CD4-positive, alpha-beta T cell treated with Interleukin-6 for 4 hours (primary cell): ENCODE measurements at regions not wholly inside any gene's neighbourhood (a gene's known extent, or its start where the extent isn't known, plus 50 kb on each side); places are given as distances from the start of the nearest gene placed in this dataset.
A peak's percentile ranks its signal among the peaks of the same experiment; 100 is the strongest.
"Not testable (repeated sequence)": the region's sequence is repeated elsewhere in the genome, so short reads cannot be mapped to it uniquely, and the experiment has no call there.

Experiments
- DNase-seq: peaks from one replicate; pipeline ENCODE4 v3.0.0-alpha.2; 2020; ENCODE audit warnings: mixed read lengths

- no peak for DNase-seq
These were observed 228.9 kb downstream of the RNF144A start for GRCh38 chr2:7146151-7146550.

GRCh38 chr2:7154656-7155055 is 237.4 kb downstream of the RNF144A start:
- no peak for DNase-seq

GRCh38 chr2:7161501-7161900 is 244.3 kb downstream of the RNF144A start:
- no peak for DNase-seq

- no peak for DNase-seq
These were observed 248.5 kb downstream of the RNF144A start for GRCh38 chr2:7165736-7166135.

- DNase-seq = no peak
These were observed 250.7 kb downstream of the RNF144A start for GRCh38 chr2:7167801-7168411.

GRCh38 chr2:7169593-7169992 is 252.4 kb downstream of the RNF144A start:
- DNase-seq = no peak

- DNase-seq = not testable (repeated sequence)
These were observed 261.8 kb downstream of the RNF144A start for GRCh38 chr2:7178996-7179395.

- no peak for DNase-seq
These were observed 263.6 kb downstream of the RNF144A start for GRCh38 chr2:7180638-7181370.

- no peak for DNase-seq
These were observed 265.3 kb downstream of the RNF144A start for GRCh38 chr2:7182525-7182924.

GRCh38 chr2:7189106-7189505 is 271.9 kb downstream of the RNF144A start:
- no peak for DNase-seq

GRCh38 chr2:7190587-7191324 is 273.5 kb downstream of the RNF144A start:
- DNase-seq = no peak

GRCh38 chr2:7191932-7192331 is 274.7 kb downstream of the RNF144A start:
- no peak for DNase-seq

- DNase-seq = no peak
These were observed 276.2 kb downstream of the RNF144A start for GRCh38 chr2:7193457-7193856.

GRCh38 chr2:7194950-7195349 is 277.7 kb downstream of the RNF144A start:
- no peak for DNase-seq

- no peak for DNase-seq
These were observed 279.7 kb downstream of the RNF144A start for GRCh38 chr2:7196883-7197282.

- no peak for DNase-seq
These were observed 284.6 kb downstream of the RNF144A start for GRCh38 chr2:7201851-7202250.

- peak; percentile 66 for DNase-seq
These were observed 285.9 kb downstream of the RNF144A start for GRCh38 chr2:7203056-7203467.

- no peak for DNase-seq
These were observed 288.1 kb downstream of the RNF144A start for GRCh38 chr2:7205151-7205830.

- no peak for DNase-seq
These were observed 289.0 kb downstream of the RNF144A start for GRCh38 chr2:7206111-7206810.

GRCh38 chr2:7207631-7208030 is 290.4 kb downstream of the RNF144A start:
- no peak for DNase-seq

- DNase-seq = no peak
These were observed 292.7 kb downstream of the RNF144A start for GRCh38 chr2:7209757-7210555.

GRCh38 chr2:7210712-7211111 is 293.5 kb downstream of the RNF144A start:
- DNase-seq = no peak
